Stimulated activated CD8-positive, alpha-beta memory T cell treated with anti-CD3 and anti-CD28 coated beads, Interleukin-7, amount 100 ng/mL, for 24 hours (primary cell): ENCODE measurements at regions not wholly inside any gene's neighbourhood (a gene's known extent, or its start where the extent isn't known, plus 50 kb on each side); places are given as distances from the start of the nearest gene placed in this dataset.

Experiments used
- DNase-seq: peaks from one replicate; pipeline ENCODE4 v3.0.0-alpha.2; 2020; ENCODE audit warnings: low read depth

- no peak for DNase-seq
These were observed 331.1 kb upstream of the B3GAT1 start for GRCh38 chr11:134742956-134743819.

DNA sequence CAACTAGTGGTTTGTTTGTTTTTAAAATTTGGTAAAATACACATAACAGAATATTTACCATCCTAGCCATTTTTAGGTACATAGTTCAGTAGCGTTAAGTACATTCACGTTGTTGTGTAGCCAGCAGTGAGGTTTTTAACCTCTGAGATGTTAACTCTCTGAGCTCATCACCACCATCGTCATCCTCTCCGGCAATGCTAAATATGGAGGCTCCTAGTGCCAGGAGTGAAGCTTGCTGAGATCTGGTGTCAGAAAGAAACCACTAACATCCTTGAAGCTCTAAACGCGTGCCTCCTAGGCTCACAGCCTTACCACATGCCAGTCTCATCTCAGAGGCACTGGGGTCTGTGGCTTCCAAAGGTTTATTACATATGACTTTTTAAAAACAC, 330.2 kb upstream of the B3GAT1 start:
- no peak for DNase-seq

DNA sequence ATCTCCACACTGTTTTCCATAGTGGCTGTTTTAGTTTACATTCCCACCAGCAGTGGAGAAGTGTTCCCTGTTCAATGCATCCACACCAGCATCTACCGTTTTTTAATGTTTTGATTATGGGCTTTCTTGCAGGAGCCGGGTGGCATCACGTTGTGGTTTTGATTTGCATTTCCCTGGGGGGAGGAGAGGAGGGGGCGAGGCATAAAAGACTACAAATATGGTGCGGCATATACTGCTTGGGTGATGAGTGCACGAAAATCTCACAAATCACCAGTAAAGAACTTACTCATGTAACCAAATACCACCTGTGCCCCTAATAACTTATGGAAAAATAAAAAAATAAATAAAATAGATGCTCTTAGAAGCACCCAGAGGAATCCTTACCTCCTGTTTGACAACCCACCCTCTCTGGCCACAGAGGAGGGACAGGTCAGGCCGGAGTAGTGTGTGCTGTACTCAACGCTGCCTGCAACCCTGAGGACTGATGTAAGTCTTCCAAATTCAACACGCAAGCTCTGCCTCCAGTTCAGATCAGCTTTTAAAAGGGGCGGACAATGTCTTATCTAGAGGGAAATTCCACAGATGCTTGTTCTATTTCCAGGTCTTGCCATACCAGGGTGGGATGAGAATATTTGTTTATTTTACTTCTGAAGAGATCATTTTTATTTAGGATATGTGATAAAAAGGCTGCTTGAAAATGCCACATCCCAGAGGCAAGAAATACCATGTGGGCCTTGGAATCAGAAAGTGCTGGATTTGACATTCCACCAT, 329.6 kb upstream of the B3GAT1 start:
- DNase-seq: no peak

- DNase-seq: no peak
These were observed 328.7 kb upstream of the B3GAT1 start for GRCh38 chr11:134740590-134741261.

DNA sequence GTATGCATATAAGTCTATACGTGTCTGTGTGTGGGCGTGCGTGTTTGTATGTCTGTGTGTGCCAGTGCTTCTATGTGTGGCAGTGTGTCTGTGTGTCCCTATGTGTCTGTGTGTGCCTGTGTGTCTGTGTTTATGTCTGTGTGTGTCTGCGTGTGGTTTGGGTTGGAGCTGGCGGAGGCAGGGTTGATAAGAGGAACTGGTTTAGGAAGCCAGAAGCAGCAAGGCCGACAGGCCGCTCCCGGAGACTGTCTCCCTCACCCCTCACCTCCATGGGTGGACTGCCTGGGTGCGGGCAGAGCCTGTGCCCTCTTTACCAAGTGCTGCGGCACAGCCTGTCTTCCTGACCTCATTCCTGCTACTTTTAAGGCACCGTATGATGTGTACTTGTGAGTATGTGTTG, 327.1 kb upstream of the B3GAT1 start:
- DNase-seq: no peak

GRCh38 chr11:134738581-134738980, 326.5 kb upstream of the B3GAT1 start:
- DNase-seq: no peak

DNA sequence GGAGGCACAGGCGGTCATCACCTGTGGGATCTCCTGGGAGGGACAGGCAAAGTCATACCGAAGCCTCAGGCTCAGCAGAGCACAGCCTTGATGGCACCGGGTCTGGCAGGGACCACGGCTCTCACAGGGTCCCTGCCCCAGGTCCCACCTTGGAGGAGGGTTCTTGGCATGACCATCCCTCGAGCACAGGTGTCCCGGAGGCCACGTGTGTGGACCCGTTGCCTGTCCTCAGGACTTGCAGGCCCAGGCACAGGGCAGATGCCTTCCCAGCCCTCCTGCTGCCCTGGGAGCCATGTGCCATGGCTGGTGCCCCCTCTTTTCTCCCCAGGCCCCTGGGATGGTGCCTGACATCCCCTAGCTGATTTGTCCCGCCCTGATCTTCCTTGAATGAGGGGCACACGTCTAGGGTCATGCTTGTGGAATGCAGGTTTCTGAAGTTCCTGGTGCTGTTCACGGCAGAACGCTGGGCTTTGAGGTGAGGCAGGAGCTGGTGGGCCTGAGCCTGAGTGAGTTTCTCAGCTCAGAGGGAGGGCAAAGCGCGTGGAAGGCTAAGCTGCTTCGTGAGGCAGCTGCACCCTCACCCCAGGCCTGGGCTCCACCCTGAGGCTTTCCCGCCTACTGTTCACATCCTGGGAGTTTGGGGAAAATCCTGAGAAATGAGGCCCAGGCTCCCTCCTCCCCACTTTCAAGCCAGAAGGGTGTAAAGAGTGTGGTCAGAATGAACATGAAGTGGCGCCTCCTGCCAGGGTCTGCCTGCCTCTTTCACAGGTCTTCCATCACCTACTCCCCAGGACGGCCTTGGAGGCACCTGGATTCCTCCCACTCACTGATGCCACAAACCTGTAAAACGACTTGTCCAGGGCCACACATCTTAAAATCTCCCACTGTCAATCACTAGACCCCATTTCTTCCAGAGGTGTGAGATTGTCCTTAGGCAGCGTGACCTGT, 325.8 kb upstream of the B3GAT1 start:
- DNase-seq: no peak

- DNase-seq: no peak
These were observed 324.4 kb upstream of the B3GAT1 start for GRCh38 chr11:134736251-134736947.

- no peak for DNase-seq
These were observed 322.9 kb upstream of the B3GAT1 start for GRCh38 chr11:134734894-134735293.

DNA sequence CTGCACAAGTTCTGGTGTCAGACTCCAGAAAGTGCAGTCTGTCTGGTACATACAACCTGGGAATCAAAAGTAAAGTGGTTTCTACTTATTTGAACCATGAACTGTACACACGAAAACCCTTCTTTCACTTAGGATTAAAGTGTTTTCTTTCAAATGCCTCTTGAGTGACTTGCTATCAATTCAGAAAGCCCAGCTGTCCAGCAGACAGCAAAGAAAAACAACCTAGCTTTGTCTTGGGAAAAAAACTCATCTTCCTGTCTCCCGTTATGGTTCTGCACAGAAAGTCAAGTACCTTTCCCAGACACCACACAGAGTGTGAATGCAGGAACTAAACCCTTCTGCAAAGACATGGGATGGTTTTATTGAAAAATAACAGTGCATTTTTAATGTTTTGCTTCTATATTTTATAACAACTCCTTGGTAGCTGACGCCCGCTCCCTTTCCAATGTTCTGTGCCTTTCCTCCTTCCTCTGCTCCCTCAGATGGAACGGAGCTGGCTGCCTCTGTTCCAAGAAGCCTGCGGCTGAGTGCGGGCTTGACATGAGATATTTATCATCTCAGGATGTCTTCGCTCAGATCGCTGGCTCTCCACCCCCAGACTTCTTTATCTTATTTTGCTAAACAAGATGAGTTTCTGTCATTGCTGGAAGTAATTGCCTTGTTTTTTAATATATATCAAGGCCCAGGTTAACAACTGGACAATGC, 322.3 kb upstream of the B3GAT1 start:
- no peak for DNase-seq

DNA sequence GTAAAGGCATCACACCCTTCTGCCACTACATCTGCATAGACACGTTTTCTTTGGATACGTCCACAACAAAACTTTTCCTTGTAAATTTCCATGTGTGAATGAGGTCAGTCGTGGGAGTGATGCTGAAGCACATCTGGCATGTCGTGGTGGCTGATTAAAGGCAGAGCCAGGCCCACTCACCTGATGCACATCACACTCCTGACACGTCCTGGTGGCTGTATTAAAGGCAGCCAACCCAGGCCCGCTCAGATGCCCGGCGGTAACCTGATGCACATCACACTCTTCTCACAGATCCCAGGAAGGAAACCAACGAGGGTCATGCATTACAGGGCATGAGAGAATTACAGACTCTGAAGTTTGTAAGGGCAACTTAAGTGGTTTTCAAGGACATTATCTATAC, 321.6 kb upstream of the B3GAT1 start:
- no peak for DNase-seq

GRCh38 chr11:134731213-134731961, 319.3 kb upstream of the B3GAT1 start:
- DNase-seq: no peak

GRCh38 chr11:134730561-134731212, 318.6 kb upstream of the B3GAT1 start:
- DNase-seq: no peak

DNA sequence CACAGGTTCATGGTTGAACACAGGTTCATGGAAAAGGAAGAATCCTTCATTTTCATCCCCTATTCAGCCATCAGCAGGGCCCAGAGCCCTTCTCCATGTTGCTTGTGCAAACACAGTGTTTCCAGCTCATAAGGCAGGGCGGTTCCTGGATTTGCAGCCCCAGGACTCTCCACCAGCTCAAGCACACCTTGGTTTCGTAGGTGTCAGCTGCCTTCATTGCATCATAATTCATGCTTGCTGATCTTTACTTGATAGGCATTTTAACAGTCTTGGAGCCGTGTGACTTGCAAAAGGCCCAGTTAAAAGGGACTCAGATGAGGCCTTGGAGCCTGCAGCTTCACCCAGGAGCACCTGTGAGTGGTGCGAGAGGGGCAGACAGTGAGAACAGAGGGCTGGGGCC, 318.1 kb upstream of the B3GAT1 start:
- DNase-seq: no peak

DNA sequence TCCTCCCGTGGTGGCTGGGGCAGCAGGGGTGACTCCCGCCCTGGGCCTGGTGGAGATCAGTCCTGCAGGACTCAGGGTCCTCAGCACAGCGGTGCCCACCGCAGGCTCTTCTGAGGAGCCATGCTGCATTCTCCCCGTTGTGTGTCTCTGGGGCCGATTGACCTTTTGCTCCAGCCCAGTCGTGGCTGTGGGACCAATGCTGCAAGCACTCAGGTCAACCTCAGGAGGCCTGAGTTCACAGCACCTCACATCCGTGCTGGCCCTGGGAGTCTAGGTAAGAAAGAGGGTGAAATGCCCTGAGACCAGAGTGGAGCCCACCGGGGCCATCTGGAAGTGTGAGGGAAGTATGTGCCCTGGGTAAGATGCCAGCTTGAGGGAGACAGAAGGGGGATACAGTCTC, 316.1 kb upstream of the B3GAT1 start:
- DNase-seq: no peak

DNA sequence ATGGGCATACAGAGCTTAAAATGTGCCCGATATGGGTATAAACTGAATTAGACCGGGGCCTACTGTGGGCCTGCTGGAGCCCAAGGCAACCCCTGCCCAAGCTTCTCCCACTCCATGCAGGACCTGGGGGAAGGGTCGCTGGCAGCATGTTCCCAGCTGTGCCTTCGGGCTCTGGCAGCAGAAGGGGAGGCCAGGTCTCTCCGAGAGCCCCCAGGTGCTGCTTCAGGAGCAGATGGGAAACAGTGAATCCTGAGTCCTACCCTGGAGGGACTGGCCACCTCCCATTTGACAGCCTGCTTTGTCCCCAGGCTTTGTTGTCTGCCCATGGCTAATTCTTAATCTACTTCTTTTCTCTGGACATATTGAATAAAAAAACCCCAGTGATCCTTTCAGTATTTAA, 315.6 kb upstream of the B3GAT1 start:
- DNase-seq: no peak

DNA sequence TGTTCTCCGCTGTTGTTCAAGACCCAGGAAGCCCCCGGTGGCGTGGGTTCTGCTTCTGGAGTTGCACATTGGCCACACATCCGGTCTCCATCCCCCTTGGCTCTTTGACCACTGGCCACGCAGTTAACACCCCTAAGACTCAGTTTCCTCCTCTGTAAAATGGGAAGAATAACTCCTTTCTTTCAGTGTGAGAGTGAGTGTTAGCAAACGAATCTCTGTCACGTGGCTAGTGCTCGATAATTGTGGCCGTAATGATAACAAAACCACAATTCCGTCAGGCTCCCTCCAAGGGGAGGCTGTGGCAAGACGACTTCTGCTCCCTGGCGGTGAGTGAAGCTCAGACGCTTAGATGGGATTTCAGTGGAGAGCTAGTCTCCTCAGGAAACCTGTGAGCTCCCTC, 315.2 kb upstream of the B3GAT1 start:
- no peak for DNase-seq

DNA sequence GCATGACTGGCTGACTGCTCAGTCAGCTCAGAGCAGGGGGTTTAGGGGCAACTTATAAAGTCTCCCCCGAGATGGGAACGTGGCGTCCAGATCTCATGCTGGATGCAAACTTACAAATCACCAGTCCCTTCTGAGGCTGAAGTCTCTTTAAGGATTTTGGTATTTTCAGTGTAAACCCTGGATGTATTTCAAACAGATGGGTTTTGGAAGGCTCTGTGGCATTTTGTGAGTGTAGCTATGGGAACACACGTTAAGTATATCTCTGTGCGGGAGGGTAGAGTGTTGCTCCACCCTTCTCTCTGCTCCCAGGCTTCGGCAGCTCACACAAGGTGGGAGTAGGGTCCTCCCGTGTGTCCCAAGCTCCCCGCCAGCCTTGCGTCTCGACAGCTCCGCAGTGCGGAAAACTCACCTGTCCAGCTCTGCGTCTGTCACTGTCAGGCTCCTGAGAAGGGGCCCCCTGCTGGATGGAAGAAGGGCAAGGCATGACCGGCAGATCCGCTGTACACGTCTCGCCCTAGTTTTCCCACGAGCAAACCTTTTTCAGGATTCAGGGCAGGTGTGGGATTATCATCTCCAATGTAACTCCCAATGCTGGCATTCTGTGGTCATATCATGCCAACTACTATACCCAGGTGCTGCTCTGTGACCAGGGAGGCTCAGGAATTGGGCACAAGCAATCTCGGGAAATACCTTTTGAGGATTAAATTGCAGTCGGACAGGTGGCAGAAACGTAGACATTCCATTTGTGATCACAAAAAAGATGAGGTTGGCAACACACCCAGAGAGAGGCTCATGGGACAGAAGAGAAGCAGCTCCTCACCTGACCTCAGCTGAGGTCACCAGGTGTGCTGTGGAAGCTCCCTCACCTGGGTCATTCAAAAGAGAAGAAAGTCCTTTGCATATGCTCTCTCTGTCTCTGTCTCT, 313.9 kb upstream of the B3GAT1 start:
- no peak for DNase-seq
